ENCODE measurements at regions not wholly inside any gene's neighbourhood (a gene's known extent, or its start where the extent isn't known, plus 50 kb on each side); places are given as distances from the start of the nearest gene placed in this dataset.

DNA sequence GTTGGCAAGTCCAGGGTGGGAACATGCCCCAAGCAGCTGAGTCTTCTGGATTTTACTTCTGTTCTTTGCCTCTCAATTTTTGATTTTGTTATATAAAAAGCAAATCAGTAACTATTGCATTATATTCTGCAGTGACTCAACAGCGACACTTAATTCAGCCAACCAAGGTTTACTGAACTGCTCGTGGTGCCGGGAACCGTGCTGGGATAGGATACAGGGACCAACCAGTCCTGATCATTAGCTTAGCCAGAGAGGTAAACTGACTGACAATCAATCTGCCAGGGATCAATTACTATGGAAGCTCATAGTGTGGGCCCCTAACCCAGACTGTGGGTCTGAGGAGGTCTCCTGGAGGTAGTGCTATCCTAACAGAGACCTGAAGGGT is 68.4 kb upstream of the ZNF281 start:
- no peak for TF ChIP-seq CTCF (IDR thresholded peaks at IDR 0.05 in 8 of 11, conservative IDR thresholded peaks at IDR 0.05 in 3 of 11)
- TF ChIP-seq POLR2A (IDR thresholded peaks at IDR 0.05): no peak
- no peak for TF ChIP-seq POLR2AphosphoS5 (IDR thresholded peaks at IDR 0.05)

All from spleen (tissue), 7 donors.